Right renal cortex interstitium (tissue), 3 donors: ENCODE measurements at regions not wholly inside any gene's neighbourhood (a gene's known extent, or its start where the extent isn't known, plus 50 kb on each side); places are given as distances from the start of the nearest gene placed in this dataset.
A peak's percentile ranks its signal among the peaks of the same experiment; 100 is the strongest.
"Not testable (repeated sequence)": the region's sequence is repeated elsewhere in the genome, so short reads cannot be mapped to it uniquely, and the experiment has no call there.

Experiments
- DNase-seq, 3 donors: peaks; one replicate each; pipeline ENCODE4 v3.0.0-alpha.2; 2013; ENCODE audit warnings: low read depth in 3 of 3, low spot score in 2 of 3

DNA sequence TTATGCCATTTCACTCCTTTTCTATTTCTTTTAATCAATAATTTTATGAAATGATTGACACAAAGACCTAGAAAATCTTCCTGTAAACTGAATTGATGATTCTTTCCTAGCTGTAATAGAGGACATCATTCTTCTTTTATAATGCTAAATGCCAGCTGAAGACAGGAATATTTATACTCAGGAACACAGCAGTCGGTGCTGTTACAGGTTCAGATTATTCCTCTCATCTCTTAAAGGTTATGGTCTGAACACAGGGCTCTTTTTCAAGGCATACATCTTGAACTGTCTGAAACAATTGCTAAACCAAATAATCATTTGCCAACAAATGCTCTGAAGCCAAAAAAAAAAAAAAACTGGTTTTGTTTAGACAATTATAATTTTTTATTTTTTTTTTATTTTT is 305.0 kb upstream of the MMADHC start:
- DNase-seq, result no peak

DNA sequence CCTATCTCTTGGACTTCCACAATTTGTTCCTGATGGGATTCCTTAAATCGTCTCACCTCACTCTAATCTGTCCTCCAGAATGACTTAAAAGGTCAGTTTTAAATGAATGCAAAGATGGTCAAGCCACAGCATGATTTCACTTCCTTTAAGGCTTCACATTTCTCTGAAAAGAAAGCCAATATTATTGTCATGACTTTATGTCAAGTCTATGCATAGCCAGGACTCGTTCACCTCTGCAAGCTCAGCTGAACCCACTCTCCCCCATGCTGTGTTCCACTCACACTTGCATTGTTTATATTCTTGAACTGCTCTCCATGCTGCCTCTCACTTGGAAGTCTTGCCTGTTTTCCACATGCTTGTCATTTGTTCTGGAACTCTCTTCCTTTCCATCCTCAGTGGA is 298.4 kb upstream of the MMADHC start:
- no peak for DNase-seq

DNA sequence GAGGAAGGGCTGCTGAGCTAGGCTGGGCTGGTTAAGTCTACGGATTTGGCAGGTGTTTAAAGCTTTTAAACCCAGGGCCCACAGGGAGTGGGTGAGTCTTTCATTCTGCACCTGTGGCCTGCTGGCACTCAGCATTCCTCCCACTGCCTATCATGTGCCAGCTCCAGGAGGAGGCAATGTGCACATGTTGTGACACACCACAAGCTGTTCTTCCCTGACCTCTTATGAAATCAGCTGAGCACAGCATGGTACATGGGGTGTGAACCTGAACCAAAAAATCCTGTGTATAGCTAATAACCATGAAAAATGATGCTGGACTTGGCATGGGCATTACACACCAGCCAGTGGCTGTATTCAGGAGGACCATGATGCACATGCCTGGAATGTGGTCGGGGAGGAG is 297.9 kb upstream of the MMADHC start:
- no peak for DNase-seq

DNA sequence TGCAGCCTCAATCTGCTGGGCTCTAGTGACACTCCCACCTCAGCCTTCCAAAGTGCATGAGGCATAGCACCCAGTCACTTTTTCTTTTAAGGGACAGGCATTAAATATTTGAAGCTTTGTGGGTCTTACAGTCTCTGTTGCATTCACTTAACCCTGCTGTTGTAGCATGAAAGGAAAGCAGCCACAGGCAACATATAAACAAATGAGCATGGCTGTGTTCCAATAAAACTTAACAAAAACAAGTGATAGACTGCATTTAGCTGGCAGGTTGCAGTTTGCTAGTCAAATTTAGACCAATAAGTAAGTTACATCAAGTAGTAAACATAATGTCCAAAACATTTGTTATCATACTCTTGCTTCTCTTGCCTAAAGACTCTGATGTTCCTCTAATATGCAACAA is 297.3 kb upstream of the MMADHC start:
- no peak for DNase-seq

DNA sequence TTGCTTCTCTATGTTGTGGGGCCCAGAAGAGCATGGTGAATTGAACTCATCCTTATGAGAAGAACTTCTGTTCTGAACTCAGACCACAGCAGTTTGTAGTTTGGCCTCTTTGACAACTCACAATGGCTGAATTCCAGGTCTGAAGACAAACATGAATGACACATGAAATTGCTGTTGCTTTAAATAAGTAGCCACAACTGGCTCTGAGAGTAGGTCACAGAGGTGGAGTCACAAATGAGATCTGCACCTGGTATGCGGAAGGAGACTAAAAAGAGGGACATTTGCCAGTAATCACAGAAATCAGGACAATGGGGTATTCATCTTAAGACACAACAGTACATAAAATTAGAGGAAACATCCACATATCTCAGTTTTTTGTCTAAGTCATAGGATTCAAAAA is 290.3 kb upstream of the MMADHC start:
- DNase-seq, result no peak

DNA sequence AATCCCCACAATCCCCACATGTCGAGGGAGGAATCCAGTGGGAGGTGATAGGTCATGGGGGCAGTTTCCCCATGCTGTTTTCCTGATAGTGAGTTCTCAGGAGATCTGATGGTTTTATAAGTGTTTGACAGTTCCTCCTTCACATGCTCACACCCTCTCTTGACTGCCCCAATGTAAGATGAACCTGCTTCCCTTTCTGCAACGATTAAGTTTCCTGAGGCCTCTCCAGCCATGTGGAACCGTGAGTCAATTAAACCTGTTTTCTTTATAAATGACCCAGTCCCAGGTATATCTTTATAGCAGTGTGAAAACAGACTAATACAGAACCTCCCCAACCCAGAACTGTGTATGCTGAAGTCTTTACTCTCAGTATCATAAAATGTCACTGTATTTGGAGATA is 289.5 kb upstream of the MMADHC start:
- no peak for DNase-seq

DNA sequence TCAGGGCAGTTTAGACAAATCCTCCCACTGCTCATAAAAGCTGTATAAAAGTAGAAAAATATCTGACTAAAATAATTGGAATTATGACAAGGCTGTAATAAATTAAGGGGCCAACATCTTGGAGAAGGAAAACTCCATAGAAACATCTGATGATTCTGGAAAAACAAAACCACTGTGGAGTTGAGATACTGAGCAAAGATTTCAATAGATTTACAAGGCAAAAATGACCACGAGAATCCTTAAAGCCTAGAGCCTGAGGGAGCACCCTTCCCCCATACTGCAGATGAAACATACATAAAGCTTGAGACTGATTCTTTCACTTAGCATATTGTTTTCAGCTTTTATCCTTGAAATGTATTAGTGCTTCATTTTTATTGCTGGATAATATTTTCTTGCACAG is 286.4 kb upstream of the MMADHC start:
- DNase-seq, result no peak

DNA sequence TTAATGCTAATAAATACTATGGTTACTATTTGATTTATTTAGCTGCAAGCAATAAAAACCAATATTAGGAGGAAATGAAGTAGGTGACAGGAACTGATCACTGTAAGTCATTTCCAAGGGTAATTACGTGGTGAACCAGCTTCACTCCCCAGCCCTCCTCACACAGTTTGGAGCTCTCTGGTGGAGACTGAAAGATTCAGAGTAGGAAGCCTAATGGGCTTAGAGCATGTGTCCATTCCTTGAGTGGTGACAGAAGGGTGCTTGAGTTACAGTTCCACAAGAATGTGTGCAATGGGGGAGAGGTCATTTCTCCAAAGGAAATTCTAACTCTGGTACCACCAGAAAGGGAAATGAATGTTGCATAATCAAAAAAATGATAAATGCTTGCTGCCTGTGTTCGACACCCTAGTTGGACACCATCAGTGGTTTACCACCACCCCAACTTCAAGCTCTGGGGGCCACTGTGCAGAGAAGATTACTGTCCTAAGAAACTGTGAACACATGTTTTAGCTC is 285.1 kb upstream of the MMADHC start:
- DNase-seq, result no peak

DNA sequence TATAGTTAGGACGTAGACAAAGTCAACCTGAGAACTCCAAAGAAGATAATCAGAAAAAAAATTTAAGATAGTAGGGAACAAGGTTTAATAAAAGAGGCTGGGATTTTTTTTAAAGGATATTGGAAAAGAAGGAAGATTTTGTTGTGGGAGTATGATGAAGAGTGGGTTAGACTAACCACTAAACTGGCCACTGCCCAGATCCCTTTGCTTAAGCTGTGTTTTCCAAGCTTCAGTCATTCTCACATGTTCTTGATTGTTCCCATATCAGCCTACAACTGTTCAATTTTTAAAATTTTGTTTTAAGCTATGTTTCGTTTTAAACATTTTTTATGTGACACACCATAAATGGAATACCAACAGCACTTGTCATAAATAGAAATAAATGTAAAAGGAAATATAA is 284.5 kb upstream of the MMADHC start:
- no peak for DNase-seq

DNA sequence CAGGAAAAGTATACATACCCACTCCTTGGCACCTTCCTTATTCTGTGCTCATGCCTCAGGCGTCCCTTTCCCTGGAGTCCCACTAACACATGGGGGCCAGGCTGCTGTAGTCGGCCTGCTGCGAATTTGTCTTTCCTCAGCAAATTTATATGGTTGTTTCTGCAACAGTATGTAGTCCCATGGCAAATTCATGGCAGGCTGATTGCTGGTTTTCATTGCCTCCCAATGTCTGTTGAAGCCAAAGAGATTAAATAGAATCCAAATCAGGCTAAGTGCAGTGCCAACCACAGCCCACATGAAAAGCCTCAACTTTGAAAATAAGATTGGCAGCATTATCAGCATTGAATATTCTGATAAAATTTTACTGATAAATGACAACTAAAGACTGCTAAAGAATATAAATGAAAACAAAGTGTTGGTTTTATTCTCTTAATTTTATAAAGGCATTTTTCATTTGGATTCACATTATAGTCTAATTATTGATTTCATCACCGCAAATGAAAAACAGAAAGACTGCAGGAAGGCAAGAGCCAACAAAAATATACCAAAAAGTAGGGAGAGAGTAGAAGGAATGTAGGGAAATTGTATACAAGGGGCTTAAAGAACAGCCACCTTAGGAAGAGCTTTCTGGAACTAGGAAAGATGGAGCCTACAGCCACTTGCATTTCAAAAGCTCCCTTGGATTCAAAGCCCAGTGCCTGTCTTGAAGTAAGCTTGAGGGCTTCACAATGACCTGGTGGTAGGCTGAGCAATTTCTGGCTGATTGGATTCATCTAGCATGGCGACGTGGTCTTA is 283.7 kb upstream of the MMADHC start:
- DNase-seq, result no peak

DNA sequence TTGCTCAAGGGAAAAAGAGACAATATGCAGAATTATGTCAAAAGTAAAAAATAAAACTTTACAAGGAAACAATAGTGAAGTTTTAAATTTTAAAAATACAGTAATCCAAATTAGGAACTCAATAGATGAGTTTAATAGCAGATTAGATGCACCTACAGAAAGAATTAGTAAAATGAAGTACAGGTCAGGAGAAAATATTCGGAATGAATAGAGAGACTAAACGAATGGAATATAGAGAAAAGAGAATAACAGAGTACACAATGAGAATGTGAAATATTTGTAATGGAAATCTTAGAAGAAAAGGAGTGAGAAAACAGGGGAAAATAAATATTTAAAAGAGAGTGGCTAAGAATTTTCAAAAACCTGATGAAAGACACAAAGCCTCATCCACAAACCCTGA is 275.7 kb upstream of the MMADHC start:
- no peak for DNase-seq

DNA sequence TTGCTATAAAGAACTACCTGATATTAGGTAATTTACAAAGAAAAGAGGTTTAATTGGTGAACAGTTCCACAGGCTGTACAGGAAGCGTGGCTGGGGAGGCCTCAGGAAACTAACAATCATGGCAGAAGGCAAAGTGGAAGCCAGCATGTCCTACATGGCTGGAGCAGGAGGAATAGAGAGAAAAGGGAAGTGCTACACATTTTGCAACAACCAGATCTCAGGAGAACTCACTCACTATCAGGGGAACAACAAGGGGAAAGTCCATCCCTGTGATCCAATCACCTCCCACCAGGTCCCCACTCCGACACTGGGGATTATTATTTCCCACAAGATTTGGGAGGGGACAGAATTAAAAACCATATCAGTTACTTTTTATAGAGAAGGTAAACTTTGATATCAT is 273.5 kb upstream of the MMADHC start:
- no peak for DNase-seq

DNA sequence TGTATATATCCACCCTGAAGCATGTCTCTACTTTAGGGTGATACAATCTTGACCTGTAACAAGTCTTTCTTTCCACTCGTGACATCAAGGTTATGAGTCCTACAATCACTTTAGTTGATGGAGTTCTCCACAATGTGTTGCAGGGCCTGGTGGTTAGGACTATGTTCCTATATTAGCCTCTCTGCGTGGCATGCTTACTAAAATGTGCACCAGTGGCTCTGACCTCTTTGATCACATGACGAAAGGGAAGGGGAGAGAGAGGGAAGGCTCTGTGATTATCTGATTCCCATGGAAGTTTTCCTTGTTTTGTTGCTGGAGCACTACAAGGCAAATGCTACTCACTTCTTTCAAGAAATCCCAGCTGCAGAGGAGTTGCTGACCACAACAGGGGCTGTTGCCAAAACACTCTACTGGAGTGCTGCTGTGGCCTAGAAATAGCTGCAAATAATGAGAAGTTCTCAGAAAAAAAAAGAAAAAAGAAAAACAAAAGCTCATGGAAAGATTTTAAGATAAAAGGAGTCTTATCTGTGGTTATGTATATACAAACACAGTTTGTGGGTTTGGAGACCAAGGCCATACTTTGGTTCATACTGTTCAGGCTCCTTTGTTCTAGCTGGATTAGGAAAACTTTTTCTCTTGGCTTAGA is 272.8 kb upstream of the MMADHC start:
- peak in 1 of 3 donors; percentile 49 for DNase-seq

DNA sequence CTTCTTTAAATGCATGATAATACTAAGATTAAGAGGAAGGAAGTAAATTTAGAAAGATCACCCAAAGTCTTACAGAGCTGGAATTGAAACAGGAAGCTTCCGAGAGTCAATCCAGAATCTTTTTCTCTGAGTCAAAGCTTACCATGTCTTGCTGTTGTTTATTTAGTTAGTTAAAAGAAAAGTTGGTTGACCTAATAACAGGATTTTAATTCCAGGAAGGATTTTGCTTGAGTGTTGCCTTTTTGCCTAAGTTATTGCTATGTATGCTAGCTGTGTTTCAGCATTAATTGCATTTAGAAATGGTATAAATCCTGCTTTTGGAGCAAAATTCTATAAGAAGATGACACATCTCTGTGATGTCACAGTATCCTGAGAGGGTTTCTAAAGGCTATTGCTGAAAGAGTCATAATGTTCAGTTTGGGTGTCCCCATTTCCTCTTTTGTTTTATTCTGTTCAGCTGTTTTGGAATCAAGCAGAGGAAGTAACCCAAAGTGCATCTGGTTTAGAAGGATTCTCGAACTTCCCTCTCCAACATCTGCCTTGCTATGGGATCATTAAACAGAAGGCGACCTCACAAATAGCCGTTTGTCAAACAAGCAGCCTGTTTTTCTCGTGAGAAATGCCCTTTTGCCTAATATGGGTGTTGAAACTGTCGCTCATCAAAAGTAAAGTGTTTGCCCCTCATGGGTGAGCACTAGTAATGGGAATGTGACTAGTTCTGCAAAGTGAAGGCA is 271.5 kb upstream of the MMADHC start:
- DNase-seq, result no peak

DNA sequence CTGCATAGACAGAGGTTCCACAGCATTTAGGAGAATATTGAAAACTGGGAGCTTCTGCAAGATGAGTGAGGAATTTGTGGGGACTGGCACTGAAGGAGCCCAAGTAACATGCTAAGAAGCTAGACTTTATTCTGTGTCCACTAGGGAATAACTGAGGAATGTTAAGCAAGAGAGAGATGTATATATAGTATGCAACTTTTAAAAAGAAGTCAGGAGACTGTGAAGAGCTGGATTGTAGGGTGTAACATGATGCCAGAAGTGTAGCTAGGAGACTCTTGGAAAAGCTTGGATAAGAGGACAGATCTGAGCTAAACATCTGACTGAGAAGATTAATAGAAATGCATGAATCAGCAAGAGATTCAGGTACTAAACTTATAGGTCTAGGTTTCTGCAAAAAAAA is 270.6 kb upstream of the MMADHC start:
- DNase-seq, result no peak

DNA sequence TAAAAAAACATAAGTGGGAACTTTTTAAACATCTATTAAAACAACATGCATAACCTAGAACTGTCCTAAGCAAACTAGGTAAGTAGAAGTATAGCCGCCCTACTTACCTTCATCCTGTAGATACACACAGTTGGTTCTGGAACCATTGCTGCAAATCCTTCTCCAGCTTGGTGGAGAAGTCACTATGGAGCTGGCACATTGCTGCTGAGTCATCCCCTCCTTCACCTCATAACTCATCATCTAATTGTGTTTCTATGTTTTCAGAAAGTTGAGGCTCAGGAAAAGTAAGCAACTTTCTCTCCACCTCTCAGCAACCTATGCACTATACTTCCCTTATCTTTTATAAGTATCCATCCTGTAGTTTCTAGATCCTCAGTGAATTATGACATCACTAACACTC is 269.8 kb upstream of the MMADHC start:
- no peak for DNase-seq

DNA sequence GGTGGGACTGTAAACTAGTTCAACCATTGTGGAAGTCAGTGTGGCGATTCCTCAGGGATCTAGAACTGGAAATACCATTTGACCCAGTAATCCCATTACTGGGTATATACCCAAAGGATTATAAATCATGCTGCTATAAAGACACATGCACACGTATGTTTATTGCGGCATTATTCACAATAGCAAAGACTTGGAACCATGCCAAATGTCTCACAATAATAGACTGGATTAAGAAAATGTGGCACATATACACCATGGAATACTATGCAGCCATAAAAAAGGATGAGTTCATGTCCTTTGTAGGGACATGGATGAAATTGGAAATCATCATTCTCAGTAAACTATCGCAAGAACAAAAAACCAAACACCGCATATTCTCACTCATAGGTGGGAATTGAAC is 268.3 kb upstream of the MMADHC start:
- DNase-seq, result not testable (repeated sequence)

DNA sequence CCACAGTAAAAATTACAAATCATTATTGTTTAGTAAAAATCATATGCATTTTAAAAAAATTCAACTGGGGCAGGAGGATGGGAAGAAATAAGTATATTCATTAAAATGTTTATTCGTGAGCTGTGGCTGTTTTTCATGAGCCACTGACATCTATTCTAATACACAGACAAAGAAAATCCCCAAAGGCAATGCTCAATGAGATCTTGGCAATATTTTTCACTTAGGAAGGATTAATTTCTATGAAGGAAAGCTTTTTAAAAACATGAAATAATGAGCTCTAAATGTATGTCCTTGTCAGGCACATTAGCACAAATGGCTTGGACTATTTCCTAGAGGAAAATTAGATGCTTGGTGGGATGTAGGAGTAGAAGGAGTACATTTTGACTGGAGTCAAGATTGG is 262.0 kb upstream of the MMADHC start:
- DNase-seq, result no peak

DNA sequence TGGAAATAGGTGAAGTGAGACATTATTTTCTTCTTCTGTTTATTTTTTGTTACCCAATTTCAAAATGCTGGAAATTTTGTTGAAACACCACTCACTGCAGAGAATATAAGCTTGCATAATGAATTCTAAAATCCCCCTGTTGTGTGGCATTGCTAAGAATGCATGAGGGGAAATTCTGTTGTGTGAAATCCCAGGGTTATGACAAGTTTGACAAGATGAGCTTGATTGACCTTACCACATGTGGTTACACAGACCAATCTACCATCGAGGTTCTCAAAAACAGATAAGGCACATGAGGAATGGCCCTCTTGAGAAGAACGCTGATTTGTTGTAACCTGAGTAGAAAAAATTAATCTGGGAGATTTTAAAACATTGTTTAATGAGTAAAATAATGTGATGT is 261.6 kb upstream of the MMADHC start:
- no peak for DNase-seq

DNA sequence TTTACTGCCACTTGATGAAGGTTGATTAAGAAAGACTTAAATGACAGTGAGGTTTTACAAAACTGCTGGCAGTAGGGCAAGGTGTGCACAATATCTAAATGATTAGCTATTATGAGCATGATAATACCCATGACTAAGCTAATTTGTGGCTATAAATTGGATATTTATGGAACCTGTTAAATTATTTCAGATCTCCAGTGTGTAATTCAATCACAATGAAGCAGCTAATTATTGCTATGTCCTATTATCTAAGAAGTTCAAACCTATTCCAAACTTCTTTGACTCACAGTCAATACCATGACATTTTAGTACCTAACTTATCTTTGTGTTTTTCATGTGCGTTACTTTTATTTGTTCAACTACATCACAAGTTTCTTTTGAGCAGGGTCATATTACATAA is 253.8 kb upstream of the MMADHC start:
- DNase-seq, result no peak

DNA sequence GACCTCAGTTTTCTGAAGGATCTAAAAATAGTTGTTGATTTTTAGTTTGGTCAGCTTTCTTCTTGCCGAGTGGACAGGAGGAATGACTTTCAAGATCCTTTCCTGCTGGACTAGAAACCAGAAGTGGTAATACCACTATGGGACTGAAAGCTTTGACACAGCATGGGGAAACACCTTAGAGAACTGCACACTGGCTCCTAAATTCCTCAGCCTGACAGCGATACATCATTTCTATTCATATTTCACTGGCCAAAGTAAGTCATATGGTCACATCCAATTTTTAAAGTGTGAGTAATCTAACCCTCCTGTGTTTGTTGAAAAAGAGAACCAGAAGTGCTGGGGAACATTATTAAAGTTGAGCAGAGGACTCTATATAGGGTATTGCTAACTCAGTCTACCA is 244.7 kb upstream of the MMADHC start:
- no peak for DNase-seq
